ENCODE measurements at regions not wholly inside any gene's neighbourhood (a gene's known extent, or its start where the extent isn't known, plus 50 kb on each side); places are given as distances from the start of the nearest gene placed in this dataset.

DNA sequence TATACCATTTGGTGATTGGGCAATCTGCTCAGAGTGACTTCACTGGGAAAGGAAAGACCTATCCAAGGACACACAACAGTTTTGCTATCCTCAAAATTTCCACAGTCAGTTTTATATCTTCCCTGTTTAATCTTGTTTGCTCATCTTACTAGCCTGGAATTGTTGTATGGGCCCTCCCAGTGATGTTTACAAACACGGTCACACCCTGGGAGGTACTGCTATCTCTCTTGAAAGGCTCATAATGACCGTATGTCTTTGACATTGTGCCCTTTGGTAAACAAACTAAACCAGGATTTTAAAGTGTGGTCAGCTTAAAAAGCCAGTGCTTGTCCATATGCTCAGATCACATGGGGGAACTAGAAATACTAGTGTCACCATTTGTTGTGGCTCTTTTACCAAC is 277.0 kb downstream of the CDH2 start:
- DNase-seq (ENCODE audit: low spot score): no peak

GRCh38 chr18:27894746-27895145 is 282.2 kb downstream of the CDH2 start:
- DNase-seq (ENCODE audit: low spot score): peak; percentile 62

DNA sequence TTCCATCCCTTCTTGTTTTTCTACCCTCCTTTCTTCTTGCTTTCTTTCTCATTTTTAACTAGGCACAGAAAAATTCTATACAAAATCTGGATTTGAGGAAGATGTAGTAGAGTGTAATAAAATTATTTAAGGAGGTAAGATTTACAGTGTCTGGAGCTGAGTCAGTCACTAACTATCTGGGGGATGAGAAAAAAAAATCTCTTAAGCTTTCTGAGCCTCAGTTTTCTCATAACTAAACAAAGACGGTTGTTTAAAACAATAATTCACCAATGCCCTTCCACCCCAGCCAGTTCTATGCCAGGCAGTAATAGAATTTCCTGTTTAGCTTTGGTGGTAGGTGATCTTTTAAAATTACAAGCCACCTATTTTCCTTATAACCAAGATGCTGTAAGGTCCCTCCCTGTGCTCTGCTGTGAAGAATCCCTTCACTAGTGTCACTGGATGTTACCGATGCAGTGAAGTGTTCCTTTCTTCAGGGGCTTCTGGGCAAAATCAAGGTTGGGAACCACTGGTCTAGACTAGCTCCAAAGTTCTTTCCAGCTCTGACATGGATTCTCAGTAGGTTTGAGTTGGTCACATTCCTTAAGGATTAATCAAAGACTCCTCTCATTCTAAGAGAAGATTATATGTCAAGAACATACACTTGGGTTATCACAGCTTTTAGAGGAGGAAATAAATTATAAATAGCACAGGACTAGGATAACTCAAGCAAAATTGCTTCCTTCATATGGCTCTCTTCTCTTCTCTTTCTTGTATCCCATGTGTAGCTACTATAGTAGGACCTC is 289.0 kb downstream of the CDH2 start:
- DNase-seq (ENCODE audit: low spot score): no peak

DNA sequence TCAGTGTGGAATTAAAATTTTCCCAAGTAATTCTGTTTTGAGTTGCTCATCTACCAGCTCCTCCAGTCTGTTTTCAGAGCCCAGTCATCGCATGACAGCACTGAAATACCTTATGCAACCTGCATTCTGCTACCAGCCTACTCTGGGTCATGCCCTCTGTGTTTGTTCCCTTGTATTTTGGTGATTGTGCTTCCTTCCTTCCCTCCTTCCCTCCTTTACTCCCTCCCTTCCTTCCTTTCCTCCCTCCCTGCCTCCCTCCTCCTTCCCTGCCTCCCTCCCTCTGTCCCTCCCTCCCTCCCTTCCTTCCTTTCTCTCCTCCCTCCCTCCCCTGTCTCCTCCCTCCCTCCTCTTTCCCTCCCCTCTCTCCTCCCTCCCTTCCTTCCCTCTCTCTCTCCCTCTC is 289.6 kb downstream of the CDH2 start:
- DNase-seq (ENCODE audit: low spot score): no peak

DNA sequence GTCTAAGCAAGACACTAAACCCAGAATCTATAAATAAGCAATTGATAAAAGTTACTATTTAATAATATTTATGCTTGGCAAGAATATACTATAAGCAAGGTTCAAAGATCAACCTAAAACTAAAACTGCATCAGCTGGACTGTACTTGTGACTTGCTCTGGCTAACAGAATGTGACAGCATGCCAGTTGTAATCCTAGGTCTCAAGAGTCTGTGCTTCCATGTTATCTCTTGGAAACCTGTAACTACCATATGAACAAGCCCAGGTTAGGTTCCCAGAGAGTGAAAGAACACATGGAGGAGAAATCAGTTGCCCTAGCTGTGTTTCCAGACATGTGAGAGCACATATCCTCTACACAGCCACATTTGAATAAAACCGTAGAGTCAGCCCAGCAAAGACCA is 297.4 kb downstream of the CDH2 start:
- no peak for DNase-seq (ENCODE audit: low spot score)

GRCh38 chr18:27871726-27872125 is 305.2 kb downstream of the CDH2 start:
- no peak for DNase-seq (ENCODE audit: low spot score)

- no peak for DNase-seq (ENCODE audit: low spot score)
These were observed 307.2 kb downstream of the CDH2 start for GRCh38 chr18:27869735-27870134.

DNA sequence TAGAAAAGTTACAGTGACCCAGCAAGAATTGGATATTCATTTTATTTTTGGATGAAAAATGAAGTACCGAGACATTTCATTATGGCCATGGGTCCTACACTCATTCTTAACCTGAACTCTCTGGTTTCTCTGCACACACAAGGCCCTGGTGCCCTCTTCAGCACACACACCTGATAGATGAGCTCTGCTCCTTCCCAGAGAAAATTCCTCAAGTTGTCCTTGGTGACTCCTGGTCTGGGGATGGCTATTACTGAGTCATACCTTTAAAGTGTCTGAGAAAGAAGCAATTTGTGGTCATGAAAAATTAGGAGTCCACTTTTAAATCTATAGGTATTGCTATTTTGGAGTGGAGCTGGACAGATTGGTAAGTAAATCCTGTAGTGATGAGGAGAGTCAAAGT is 311.5 kb downstream of the CDH2 start:
- no peak for DNase-seq (ENCODE audit: low spot score)

DNA sequence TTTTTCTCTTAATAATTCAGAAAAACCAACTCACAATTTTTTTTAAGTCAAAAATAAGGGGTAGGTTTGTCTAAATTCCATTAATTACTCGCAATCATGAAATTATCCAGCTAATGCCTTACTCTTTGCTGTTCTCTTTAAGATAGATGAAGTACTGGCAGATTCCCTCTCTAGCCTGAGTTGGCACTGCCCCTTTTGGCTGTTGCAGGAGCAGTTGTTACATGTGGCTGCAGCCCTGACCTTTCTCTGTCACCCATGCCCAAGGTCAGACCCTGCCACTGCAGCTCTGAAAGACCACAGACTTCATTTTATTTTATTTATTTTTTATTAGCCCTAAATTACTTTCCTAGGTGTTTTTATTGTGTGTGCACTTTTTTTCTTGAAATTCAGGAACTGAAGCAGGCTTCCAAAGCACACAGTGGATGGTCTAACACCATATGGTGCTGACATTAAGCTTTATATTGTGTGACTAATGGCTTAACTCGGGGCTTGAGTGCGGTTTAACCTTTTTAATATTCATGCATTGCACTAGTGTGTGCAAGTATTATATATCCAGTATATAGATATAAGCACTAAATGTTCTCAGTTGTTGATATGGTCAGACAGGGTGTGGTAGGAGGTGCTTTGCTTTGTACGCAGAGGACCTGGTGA is 313.0 kb downstream of the CDH2 start:
- no peak for DNase-seq (ENCODE audit: low spot score)

DNA sequence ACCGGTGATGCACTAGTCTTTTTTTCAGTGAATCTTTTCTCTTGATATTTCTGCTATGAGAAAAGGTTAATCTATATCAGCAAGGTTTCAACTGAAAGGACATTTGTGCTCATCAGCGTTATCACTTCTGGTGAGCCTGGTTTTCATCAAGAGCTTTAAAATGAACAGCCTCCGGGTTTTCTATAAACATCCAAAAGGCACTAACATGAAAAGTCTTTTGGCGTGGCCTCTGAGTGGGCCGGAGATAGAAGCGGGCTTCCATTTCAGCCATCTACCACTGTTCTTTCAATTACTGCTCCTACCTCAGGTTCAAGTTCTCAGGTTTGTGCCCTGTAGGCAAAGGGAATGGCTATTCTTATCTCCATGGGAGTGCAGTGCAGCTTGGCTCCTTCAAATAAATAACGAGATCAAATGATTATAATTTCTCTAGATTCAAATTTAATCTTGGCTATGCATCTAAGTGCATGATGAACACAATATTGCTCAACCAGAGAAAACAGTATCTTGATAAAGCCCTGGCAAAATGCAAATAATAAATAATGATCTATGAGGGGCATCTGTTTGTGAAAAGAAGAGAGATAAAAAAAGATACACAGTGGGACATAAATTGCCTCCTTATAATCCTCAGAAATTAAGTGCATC is 314.8 kb downstream of the CDH2 start:
- DNase-seq (ENCODE audit: low spot score): no peak

GRCh38 chr18:27861539-27861938 is 315.4 kb downstream of the CDH2 start:
- no peak for DNase-seq (ENCODE audit: low spot score)

GRCh38 chr18:27860701-27861107 is 316.2 kb downstream of the CDH2 start:
- DNase-seq (ENCODE audit: low spot score): no peak

DNA sequence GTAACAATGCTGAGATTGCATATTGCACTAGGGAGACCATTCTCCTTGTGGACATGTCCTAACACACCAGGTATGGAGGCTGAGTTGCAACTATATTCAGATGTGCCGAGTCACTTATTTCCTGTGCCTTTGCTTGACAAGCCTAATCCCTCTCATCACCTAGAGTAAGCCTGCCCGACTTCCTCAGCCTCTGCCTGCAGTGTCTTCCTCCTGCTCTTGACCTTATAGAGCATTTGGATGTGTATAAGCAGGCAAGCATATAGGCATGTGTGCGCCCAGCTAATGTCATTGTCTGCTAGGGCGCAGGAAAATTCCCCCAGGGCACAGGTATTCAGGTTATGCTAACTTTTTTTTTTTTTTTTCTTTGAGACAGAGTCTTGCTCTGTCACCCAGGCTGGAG is 316.9 kb downstream of the CDH2 start:
- DNase-seq (ENCODE audit: low spot score): no peak

- no peak for DNase-seq (ENCODE audit: low spot score)
These were observed 320.1 kb downstream of the CDH2 start for GRCh38 chr18:27856820-27857219.

DNA sequence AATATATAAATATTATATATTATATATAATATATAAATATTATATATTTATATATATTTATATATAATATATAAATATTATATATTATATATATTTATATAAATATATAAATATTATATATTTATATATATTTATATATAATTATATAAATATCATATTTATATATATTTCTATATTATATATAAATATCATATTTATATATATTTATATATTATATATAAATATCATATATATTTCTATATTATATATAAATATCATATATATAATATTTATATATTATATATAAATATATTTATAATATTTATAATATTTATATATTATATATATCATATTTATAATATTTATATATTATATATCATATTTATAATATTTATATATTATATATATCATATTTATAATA is 321.4 kb downstream of the CDH2 start:
- no peak for DNase-seq (ENCODE audit: low spot score)

DNA sequence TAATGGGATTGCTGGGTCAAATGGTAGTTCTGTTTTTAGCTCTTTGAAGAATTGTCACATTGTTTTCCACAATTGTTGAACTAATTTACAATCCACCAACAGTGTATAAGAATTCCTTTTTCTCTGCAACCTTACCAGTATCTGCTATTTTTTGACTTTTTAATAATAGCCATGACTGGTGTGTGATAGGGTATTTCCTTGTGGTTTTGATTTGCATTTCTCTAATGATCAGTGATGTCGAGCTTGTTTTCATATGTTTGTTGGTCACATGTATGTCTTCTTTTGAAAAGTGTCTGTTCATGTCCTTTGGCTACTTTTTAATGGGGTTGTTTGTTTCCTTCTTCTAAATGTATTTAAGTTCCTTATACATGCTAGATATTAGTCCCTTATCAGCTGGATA is 322.3 kb downstream of the CDH2 start:
- DNase-seq (ENCODE audit: low spot score): no peak

DNA sequence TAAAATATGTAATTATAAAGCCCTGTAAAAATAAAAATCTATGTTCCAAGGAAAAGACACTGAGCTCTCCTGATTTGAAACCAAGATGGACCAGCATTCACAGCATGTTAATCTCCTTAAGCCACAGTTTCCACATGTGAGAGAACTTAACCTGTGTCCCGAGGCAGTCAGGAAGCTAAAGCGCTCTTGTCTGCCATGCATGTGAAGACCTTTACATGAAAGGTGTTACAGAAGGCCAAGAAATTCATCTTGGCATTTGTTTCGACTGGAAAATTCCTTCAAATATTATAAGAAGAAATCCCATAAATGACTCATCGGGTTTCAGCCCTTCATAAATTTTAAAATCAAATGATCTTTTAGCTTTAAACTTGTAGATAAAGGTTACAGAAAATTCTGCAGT is 328.6 kb downstream of the CDH2 start:
- DNase-seq (ENCODE audit: low spot score): no peak

- no peak for DNase-seq (ENCODE audit: low spot score)
These were observed 329.5 kb downstream of the CDH2 start for GRCh38 chr18:27847412-27847811.

DNA sequence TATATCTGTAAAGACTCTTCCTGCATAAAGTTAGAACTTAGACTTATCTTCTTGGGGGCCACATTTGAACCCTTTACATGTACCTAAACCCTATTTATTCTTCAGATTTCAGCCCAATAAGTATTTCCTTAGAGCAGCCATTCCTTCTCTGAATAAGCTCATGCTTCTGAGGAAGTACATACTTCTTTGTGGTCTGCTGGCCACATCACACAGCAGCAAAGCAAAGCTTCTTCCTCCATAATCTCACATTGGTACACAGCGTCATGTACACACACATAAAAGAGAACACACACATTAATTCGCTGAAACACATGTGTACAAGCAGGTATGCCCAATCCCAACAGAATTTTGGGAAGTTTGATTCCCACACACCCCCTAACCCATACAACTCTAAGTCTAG is 331.0 kb downstream of the CDH2 start:
- no peak for DNase-seq (ENCODE audit: low spot score)

GRCh38 chr18:27843783-27844777 is 332.9 kb downstream of the CDH2 start:
- peak; percentile 48 for DNase-seq (ENCODE audit: low spot score)

DNA sequence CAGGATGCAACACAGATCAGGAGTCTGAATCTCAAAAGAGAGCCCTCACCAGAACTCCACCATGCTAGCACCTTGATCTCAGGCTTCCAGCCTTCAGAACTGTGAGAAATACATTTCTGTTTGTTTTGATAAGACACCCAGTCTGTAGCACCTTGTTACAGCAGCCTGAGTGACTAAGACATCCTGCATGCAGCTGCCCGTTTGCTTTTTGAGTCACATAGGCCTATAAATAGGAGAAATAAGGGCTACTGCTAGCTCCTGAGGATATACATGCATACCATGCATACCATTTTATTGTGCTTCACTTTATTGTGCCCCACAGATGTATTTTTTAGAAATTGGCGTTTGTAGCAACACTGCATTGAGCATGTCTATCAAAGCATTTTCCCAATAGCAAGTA is 337.8 kb downstream of the CDH2 start:
- DNase-seq (ENCODE audit: low spot score): no peak

GRCh38 chr18:27838225-27838624 is 338.7 kb downstream of the CDH2 start:
- no peak for DNase-seq (ENCODE audit: low spot score)

Data from COLO829 (cell line).